IPS DF 4.7 (cell line): ENCODE measurements at regions not wholly inside any gene's neighbourhood (a gene's known extent, or its start where the extent isn't known, plus 50 kb on each side); places are given as distances from the start of the nearest gene placed in this dataset.
"Not testable (repeated sequence)": the region's sequence is repeated elsewhere in the genome, so short reads cannot be mapped to it uniquely, and the experiment has no call there.

Experiments
- DNase-seq: peaks from one replicate; pipeline ENCODE4 v3.0.0-alpha.2; 2013; ENCODE audit warnings: low spot score; ENCODE audit errors: extremely low read depth

GRCh38 chr15:77843546-77843945 lies 210.8 kb upstream of the LINGO1 start:
- DNase-seq, result no peak

GRCh38 chr15:77840991-77841775 lies 208.5 kb upstream of the LINGO1 start:
- no peak for DNase-seq

GRCh38 chr15:77839970-77840905 lies 207.5 kb upstream of the LINGO1 start:
- DNase-seq, result no peak

GRCh38 chr15:77839456-77839855 lies 206.7 kb upstream of the LINGO1 start:
- DNase-seq, result no peak

GRCh38 chr15:77838595-77838994 lies 205.9 kb upstream of the LINGO1 start:
- DNase-seq, result no peak

- no peak for DNase-seq
Observed at GRCh38 chr15:77838061-77838460, 205.3 kb upstream of the LINGO1 start.

- DNase-seq, result no peak
Observed at GRCh38 chr15:77837649-77838025, 204.9 kb upstream of the LINGO1 start.

- DNase-seq, result no peak
Observed at GRCh38 chr15:77836906-77837648, 204.4 kb upstream of the LINGO1 start.

- DNase-seq, result no peak
Observed at GRCh38 chr15:77836121-77836692, 203.5 kb upstream of the LINGO1 start.

GRCh38 chr15:77834276-77834990 lies 201.7 kb upstream of the LINGO1 start:
- no peak for DNase-seq

- DNase-seq, result no peak
Observed at GRCh38 chr15:77832874-77833273, 200.2 kb upstream of the LINGO1 start.

- no peak for DNase-seq
Observed at GRCh38 chr15:77831986-77832385, 199.3 kb upstream of the LINGO1 start.

- DNase-seq, result no peak
Observed at GRCh38 chr15:77830051-77830468, 197.3 kb upstream of the LINGO1 start.

GRCh38 chr15:77829331-77829730 lies 196.6 kb upstream of the LINGO1 start:
- not testable (repeated sequence) for DNase-seq

- no peak for DNase-seq
Observed at GRCh38 chr15:77827860-77828259, 195.1 kb upstream of the LINGO1 start.

- no peak for DNase-seq
Observed at GRCh38 chr15:77826006-77826695, 193.4 kb upstream of the LINGO1 start.

GRCh38 chr15:77825546-77825945 lies 192.8 kb upstream of the LINGO1 start:
- no peak for DNase-seq

- no peak for DNase-seq
Observed at GRCh38 chr15:77825252-77825542, 192.5 kb upstream of the LINGO1 start.

- DNase-seq, result no peak
Observed at GRCh38 chr15:77824361-77825251, 191.9 kb upstream of the LINGO1 start.
